ENCODE measurements at regions not wholly inside any gene's neighbourhood (a gene's known extent, or its start where the extent isn't known, plus 50 kb on each side); places are given as distances from the start of the nearest gene placed in this dataset.

GRCh38 chr10:28250782-28251181, 52.1 kb downstream of the MPP7 start:
- Histone ChIP-seq H2AFZ (ENCODE audit: low read length) (no peak overlapping the region), H3K4me2 (ENCODE audit: low read length) (no peak overlapping the region), H3K27ac (ENCODE audit: low read depth, low read length, poor library complexity, severe bottlenecking) (no peak overlapping the region), H3K79me2 (ENCODE audit: insufficient read depth, low read length) (no peaks in the 10 kb centered on the region), H3K27me3 (ENCODE audit: insufficient read depth, low read length) (no peaks in the 10 kb centered on the region), H3K36me3 (ENCODE audit: insufficient read depth, low read length) (no peaks in the 10 kb centered on the region), H3K4me3 (ENCODE audit: low read depth, low read length, poor library complexity, severe bottlenecking) (no peak overlapping the region), H3K4me1 (ENCODE audit: insufficient read depth, low read length, severe bottlenecking) (no peaks in the 10 kb centered on the region), H3K9ac (ENCODE audit: low read length) (no peak overlapping the region), H3K9me2 (ENCODE audit: low read depth, low read length) (no peaks in the 10 kb centered on the region), H3F3A (ENCODE audit: insufficient read depth, low read length) (no peaks in the 10 kb centered on the region), H3K9me3 (ENCODE audit: low read length) (no peaks in the 10 kb centered on the region), H4K20me1 (ENCODE audit: insufficient read depth, low read length) (no peaks in the 10 kb centered on the region)
- TF ChIP-seq EZH2 (IDR thresholded peaks at IDR 0.05; ENCODE audit: borderline replicate concordance, low read length) (no peak), CTCF (IDR thresholded peaks at IDR 0.05; ENCODE audit: low read length) (peak; percentile 33; the same call in 1 of the 2 replicates)

- Histone ChIP-seq H3K27ac (ENCODE audit: low read depth, low read length, poor library complexity, severe bottlenecking) (no peak overlapping the region), H3K79me2 (ENCODE audit: insufficient read depth, low read length) (no peaks in the 10 kb centered on the region), H4K20me1 (ENCODE audit: insufficient read depth, low read length) (no peaks in the 10 kb centered on the region), H3K9me2 (ENCODE audit: low read depth, low read length) (no peaks in the 10 kb centered on the region), H3K36me3 (ENCODE audit: insufficient read depth, low read length) (no peaks in the 10 kb centered on the region), H3F3A (ENCODE audit: insufficient read depth, low read length) (no peaks in the 10 kb centered on the region), H3K4me1 (ENCODE audit: insufficient read depth, low read length, severe bottlenecking) (no peaks in the 10 kb centered on the region), H2AFZ (ENCODE audit: low read length) (no peak overlapping the region), H3K4me3 (ENCODE audit: low read depth, low read length, poor library complexity, severe bottlenecking) (no peak overlapping the region), H3K4me2 (ENCODE audit: low read length) (no peak overlapping the region), H3K9ac (ENCODE audit: low read length) (no peak overlapping the region), H3K9me3 (ENCODE audit: low read length) (no peaks in the 10 kb centered on the region), H3K27me3 (ENCODE audit: insufficient read depth, low read length) (no peaks in the 10 kb centered on the region)
- TF ChIP-seq EZH2 (IDR thresholded peaks at IDR 0.05; ENCODE audit: borderline replicate concordance, low read length) (no peak), CTCF (IDR thresholded peaks at IDR 0.05; ENCODE audit: low read length) (no peak)
Observed at GRCh38 chr10:28250358-28250757, 52.5 kb downstream of the MPP7 start.

- no peaks in the 10 kb centered on the region for H3K9me3 ChIP-seq (ENCODE audit: low read length)
- no peaks in the 10 kb centered on the region for H3F3A ChIP-seq (ENCODE audit: insufficient read depth, low read length)
- no peaks in the 10 kb centered on the region for H3K9me2 ChIP-seq (ENCODE audit: low read depth, low read length)
- no peak overlapping the region for H3K27ac ChIP-seq (ENCODE audit: low read depth, low read length, poor library complexity, severe bottlenecking)
- no peaks in the 10 kb centered on the region for H3K4me1 ChIP-seq (ENCODE audit: insufficient read depth, low read length, severe bottlenecking)
- no peaks in the 10 kb centered on the region for H4K20me1 ChIP-seq (ENCODE audit: insufficient read depth, low read length)
- H3K4me3 ChIP-seq (ENCODE audit: low read depth, low read length, poor library complexity, severe bottlenecking): no peak overlapping the region
- TF ChIP-seq CTCF (IDR thresholded peaks at IDR 0.05; ENCODE audit: low read length) (no peak), EZH2 (IDR thresholded peaks at IDR 0.05; ENCODE audit: borderline replicate concordance, low read length) (no peak)
- no peak overlapping the region for H3K9ac ChIP-seq (ENCODE audit: low read length)
- H3K4me2 ChIP-seq (ENCODE audit: low read length): no peak overlapping the region
- no peaks in the 10 kb centered on the region for H3K36me3 ChIP-seq (ENCODE audit: insufficient read depth, low read length)
- no peaks in the 10 kb centered on the region for H3K27me3 ChIP-seq (ENCODE audit: insufficient read depth, low read length)
- no peak overlapping the region for H2AFZ ChIP-seq (ENCODE audit: low read length)
- no peaks in the 10 kb centered on the region for H3K79me2 ChIP-seq (ENCODE audit: insufficient read depth, low read length)
Observed at GRCh38 chr10:28249512-28249911, 53.4 kb downstream of the MPP7 start.

Data from OCI-LY1 (cell line).